ENCODE measurements at regions not wholly inside any gene's neighbourhood (a gene's known extent, or its start where the extent isn't known, plus 50 kb on each side); places are given as distances from the start of the nearest gene placed in this dataset.

DNA sequence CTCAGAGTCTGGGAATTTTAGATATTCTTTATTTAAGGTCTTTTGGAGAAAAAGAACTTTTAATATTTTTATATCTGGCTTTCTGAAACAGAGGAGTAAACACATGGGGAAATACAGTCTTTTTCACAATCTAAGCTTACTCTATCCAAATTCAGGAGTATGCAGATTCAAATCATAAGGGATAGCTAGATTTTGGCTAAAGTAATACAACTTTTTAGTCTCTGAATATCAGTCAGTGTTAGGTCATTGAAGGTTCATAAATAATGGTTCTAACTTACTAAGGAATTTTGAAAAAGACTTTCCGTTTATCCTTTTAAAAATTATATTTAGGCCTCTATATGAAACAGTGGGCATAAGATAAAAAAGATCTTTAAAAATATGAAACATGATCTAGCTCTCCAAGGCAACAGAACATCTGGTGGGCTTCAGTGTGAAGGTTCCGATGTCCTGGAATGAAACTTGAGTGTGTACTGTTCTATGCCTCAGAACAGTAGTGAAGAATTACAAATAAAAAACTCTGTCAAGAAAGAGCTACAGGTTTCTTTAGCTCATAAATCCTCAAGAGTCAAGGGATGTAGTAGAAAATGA, 165.2 kb upstream of the PDGFD start:
- DNase-seq (ENCODE audit: low spot score): no peak
- intact Hi-C loops (cut with DNase I): no loop called here

DNA sequence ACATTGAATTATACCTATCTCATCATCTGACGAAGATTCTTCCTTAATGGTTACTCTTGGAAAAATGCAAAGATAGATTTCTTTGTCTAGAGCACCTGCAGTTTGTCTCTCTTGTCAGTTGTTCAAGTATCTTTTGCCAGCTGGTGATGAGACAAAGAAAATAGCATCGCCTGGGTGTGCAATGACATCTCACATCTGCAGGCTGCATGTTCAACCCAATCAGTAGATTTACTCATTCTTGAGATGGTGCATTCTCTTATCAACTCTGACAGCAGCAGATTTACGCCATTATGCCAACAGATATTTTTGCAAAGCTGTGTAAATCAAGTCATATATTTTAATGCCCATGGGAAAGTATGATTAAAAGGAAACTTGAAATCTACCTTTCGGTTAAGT, 164.6 kb upstream of the PDGFD start:
- DNase-seq (ENCODE audit: low spot score): no peak
- intact Hi-C loops (cut with DNase I): no loop called here

DNA sequence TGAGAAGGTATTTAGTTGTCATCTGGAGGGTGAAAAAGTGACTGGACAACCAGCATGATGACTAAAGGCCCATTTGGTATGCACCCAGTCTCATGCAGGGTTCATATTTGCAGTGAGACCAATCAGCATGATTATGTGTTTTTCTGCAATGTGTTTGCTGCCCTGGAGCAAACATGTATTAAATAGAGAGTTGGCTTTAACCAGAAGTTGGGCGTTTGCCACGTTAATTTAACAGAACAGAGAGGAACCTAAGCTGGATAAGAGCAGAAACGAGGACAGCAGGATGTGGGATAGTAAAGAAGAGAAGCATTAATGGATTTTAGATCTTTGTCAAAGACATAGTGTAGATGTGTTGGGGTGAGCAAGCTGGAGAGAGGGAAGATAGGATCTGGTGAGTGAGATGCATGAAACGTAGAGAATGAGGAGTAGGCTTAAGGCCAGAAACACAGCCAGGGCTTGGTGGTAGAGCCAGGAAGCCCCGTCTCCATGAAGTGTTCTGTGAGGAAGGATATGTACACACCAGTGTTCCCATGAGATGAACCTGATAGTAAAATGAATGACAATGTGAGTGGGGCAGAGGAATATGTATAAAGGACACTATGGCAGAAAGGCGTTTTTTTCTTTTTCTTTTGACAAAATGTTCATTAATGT, 164.0 kb upstream of the PDGFD start:
- intact Hi-C loops (cut with DNase I): no loop called here

DNA sequence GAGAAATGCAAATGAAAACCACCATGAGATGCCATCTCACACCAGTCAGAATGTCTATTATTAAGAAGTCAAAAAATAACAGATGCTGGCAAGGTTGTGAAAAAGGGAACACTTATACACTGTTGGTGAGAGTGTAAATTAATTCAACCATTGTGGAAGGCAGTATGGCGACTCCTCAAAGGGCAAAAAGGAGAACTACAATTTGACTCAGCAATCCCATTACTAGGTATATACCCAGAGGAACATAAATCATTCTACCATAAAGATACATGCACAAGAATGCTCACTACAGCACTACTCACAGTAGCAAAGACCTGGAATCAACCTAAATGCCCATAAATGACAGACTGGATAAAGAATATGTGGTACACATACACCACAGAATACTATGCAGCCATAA, 161.1 kb upstream of the PDGFD start:
- intact Hi-C loops (cut with DNase I): no loop called here
- DNase-seq (ENCODE audit: low spot score): no peak

More for the DNA sequence above, 164.0 kb upstream of the PDGFD start:
- DNase-seq (ENCODE audit: low spot score): no peak

DNA sequence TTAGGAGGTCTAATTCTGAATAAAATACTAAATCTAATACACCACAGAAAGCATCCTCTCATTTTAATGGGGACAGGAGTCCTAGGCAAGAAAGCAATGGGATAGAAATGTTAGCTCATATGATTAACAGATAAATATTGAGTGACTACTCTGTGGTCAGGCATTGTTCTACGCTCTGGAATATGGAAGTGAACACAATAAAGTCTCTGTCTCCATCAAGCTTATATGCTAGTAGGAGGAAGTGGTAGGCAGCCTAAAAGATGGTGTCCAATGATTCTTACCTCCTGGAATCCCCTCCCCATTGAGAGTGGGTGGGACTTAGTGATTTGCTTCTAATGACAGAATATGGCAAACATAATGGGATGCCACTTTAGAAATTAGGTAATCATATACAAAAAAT, 160.3 kb upstream of the PDGFD start:
- intact Hi-C loops (cut with DNase I): no loop called here
- no peak for DNase-seq (ENCODE audit: low spot score)

DNA sequence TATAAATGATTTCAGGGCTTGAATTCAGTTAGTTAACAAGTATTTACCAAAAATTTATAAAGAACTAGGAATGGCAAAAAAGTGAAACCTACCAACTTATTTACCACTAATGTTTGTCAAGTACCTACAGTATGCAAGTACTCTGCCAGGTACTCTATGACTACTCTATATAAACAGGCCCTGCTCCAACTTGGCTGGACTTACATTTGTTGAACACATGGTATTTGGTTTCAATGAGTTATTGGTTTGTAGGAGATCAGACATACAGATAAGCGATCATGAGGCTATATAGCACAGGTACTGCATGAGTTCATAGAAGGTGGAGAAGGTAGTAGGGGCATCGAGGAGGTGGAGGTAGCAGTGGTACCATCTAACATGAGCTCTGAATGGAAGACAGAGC, 159.9 kb upstream of the PDGFD start:
- no peak for DNase-seq (ENCODE audit: low spot score)
- intact Hi-C loops (cut with DNase I): no loop called here

DNA sequence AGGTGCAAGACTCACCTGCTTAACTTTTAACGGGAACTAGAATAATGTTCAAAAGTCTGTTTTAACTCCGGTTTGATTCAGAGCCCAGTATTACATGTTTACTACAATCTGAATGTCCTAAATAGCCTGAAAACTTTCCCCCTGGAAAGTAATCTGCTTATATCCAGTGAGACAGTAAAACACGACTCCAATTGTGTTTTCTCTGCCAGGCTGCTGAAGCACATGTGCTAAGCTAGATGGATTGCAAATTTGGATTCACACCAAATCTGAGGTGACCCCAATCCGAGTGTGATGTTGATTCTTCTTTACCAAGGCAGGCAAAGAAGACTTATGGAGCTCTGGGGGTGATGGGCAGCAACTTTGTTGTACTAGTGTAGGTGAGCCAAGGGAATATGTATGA, 158.7 kb upstream of the PDGFD start:
- intact Hi-C loops (cut with DNase I): no loop called here
- no peak for DNase-seq (ENCODE audit: low spot score)

DNA sequence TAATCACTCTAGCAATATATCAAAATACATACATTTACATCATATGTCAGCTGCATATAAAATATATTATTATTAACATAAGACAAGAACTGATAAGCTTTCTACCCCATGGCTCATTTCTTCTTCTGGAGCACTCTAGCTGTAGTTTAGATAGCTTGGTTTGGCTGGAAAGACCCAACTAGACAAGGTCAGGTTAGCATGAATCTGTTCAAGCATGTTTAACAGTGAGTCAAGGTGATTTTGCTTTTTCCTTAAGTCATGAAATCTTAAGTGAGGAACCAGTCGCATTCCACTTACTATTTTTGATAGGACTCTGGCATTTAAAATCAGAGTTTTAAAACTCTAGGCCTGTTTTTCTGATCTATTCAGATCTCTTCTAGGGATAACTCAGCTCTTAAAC, 157.0 kb upstream of the PDGFD start:
- no peak for DNase-seq (ENCODE audit: low spot score)
- intact Hi-C loops (cut with DNase I): no loop called here

DNA sequence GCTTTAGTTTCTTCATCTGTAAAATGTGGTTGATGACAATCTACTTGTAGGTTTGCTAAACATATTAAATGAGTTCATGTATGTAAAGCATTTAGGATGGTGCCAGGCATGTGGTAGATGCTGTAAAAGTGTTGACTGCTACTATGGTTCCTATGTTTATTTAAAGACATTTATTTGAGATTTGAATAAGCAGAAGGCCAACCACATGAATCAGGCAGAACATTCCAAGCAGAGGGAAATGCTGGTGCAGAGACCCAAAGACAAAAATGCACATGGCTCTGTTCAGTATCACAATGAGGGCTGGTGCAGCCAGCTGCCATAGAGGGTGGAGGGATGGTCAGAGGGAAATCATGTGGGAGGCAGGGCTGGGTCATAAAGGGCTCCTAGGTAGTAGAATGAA, 156.2 kb upstream of the PDGFD start:
- no peak for DNase-seq (ENCODE audit: low spot score)
- intact Hi-C loops (cut with DNase I): no loop called here

DNA sequence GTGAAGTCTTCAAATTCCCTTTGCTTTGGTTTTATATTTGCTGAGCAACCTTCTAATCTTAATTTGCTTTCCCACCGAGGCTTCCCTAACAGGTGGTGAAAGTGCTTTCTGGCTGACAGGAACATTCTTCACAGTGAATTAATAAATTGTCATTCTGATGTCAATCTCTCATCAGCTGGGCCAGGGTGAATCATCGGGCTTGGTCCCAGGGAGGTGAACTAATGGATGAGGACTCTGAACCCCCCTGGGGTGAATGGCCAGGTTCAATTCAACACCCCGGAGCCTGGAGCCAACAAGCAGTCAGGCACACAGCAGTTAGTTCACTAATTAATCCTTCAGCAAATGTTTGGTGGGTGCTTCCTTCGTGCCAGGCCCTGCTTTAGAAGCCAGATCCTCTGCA, 155.4 kb upstream of the PDGFD start:
- DNase-seq (ENCODE audit: low spot score): no peak
- intact Hi-C loops (cut with DNase I): no loop called here

DNA sequence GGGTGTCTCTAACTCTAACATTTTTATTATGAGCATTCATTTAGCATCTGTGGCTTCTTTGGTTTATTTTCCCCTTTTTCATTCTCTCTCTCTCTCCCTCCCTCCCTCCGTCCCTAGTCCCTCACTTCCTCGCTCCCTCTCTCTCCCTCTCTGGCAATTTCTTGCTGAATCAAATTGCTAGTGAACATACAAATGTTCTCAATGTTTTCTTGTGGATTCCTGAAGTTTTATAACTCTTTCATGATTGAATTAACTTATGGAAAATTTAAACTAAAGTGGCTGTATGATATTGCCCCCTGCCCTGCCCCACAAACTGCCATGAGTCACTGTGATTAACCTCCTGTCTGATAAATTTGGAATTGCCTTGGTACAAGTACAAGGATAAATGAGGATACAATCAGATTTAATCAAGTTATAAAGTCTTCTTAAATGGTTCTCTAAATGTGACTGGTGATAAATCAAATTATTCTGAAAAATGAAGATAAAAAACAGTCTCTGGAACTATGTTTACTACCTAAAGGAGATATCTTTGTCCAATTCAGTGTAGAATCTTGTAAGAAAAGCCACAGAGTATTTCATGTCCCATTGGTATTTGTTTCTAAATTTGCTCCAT, 143.0 kb upstream of the PDGFD start:
- intact Hi-C loops (cut with DNase I): no loop called here

DNA sequence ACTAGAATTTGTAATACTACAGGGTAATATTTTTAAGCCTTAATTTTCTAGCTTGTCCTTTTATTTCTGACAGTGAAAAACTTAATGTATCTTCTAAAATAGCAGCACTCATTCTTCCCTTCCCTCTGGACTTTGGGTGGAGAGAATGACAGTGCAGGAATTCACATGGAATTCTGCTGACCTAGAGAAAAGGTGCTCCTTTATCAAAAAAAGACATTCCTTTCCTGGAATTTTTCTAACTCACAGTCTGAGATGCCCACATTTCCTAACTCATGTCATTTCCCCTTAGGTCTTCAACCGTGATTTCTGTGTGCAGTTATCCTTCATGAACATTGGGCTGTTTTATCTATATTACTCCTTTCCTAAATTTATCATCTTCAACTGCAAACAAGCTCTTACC, 137.8 kb upstream of the PDGFD start:
- no peak for DNase-seq (ENCODE audit: low spot score)
- intact Hi-C loops (cut with DNase I): no loop called here

More for the DNA sequence above, 143.0 kb upstream of the PDGFD start:
- DNase-seq (ENCODE audit: low spot score): no peak

DNA sequence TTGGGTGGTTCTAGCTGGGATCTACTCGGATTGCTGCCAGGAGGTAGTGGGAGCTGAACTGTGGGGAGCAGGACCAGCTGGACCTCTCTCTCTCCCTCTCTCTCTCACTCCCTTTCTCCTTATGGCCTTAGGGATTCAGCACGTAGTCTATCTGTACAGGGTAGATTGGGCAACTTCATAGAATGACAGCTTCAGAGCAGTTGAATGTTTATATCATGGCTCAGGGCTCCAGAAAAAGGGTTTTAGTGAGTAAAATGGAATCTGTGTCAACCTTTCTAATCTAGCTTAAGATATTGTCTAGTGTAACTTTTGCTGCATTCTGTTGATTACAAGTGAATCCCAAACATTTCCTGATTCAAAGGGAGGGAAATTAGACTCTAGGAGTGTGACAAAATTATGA, 127.7 kb upstream of the PDGFD start:
- no peak for DNase-seq (ENCODE audit: low spot score)
- intact Hi-C loops (cut with DNase I): no loop called here

DNA sequence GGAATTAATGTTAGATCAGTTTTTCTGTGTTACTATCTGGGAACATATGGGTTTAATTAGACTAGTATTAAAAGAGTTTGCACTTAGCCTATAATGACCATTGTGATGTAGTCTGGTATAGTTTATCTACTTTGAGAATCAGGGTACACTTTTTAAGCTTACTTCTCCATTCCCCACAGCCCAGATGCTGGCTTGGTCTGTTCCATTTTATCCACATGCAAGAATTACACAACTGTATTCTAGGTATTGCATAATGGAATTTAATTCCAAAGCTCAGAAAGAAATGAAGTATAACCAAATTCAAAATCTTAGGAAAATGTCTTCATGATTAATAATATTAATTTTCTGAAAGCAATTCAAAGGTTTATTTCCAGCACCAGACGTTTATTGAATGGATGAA, 122.2 kb upstream of the PDGFD start:
- intact Hi-C loops (cut with DNase I): no loop called here
- DNase-seq (ENCODE audit: low spot score): no peak

DNA sequence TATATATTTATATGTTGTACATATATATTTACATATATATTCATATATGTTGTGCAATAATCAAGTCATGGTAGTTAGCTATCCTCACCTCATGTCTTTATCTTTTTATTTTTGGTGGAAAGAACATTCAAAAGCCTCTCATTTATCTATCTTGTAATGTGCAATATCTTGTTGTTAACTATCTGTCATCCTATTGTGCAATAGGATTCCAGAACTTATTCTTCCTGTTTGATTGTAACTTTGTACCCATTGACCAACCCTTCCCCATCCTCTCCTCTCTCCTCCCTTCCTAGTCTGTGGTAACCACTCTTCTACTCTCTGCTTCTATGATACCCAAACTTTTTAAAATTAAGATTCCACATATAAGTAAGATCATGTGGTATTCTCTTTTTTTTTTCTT, 115.6 kb upstream of the PDGFD start:
- DNase-seq (ENCODE audit: low spot score): no peak
- intact Hi-C loops (cut with DNase I): no loop called here

DNA sequence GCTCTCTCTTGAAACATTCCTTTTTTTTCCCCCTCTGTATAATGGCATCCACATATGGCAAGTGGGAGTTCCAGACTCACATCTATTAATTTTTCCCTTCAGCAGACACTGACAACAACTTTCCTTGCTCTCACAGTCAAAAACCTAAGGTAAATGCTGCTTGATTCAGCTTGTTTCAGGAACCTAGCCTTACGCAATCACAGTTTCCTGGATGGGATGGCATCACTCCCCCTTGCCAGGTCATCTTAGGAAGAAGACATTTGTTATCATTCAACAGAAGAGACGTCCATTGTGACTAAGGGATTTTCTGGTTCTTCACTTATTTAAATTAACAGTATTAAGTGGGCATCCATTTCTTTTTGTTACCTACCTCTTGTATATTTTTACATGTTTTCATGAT, 112.0 kb upstream of the PDGFD start:
- DNase-seq (ENCODE audit: low spot score): no peak
- intact Hi-C loops (cut with DNase I): no loop called here

DNA sequence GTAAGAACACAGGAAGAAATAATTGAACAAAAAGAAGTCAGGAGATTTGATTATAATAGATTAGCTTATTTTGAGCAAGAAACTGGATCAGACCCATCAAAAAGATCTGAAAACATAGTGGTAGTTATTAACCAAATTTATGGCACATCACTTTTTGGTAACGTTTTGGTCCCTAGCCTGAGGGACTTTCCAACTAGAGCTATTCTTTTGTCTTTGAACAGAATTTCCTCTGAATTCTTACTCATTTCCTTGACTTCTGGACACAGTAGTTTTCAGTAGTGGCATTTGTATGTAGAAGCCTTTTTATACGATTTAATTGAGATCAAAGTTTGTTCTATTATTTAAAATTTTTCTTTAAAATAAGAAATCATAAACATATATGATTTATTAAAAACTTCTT, 96.5 kb upstream of the PDGFD start:
- intact Hi-C loops (cut with DNase I): no loop called here
- no peak for DNase-seq (ENCODE audit: low spot score)

DNA sequence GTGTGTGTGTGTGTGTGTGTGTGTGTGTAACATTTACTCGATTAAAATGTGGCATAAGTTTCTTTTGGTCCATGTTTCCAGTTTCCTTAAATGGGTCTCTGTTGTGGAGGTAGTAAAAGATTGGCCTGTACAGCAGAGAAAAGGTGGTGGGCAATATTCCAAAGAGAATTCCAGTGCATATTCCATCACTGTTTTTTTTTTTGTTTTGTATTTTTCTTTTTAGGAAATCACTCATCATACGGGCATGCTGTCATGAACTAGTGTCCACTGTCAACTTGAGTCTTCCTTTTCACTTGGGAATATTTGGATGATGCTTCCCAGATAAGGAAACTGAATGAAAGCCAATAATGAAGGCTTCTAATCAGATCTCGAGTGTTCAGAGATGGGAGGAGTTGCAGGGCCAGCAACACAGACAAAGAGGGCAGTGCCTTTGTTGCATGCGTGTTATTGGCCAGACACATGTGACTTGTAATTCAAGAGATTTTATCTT, 95.2 kb upstream of the PDGFD start:
- intact Hi-C loops (cut with DNase I): no loop called here
- DNase-seq (ENCODE audit: low spot score): no peak

DNA sequence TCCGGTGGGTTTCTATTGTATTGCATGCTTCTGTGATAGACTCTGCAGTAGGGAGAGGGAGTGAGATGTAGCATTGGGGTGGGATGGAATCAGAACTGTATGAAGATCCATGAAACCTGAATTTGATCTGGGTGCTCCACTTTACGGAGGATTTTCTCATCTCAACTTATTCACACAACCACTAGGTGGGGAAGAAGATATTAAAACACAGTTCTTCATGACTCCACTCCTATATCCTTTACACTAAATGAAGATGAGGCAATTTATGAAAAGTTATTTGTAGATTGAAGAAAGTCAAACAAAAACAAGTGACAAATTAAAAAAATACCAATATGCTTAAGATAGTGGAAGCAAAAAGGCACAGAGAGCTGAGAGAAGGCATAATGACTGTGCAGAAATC, 92.6 kb upstream of the PDGFD start:
- no peak for DNase-seq (ENCODE audit: low spot score)
- intact Hi-C loops (cut with DNase I): no loop called here

DNA sequence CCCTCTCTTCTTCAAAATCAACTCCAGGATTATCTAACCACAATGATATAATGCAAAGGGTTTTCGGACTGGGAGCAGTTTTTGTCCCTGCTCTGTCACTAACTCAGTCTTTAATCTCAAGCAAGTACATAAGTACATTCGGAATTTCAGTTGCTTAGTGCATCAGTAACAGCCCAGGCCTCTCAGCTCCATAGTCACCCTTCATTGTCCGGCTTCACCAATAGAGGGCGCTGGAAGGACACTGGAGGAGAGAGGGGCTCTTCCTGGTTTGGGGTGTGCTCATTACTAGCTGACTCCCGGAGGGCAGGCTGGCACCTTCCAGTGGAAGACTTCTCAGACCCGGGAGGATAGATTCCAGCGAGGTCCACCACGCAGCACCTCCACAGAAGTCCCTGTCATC, 90.4 kb upstream of the PDGFD start:
- intact Hi-C loops (cut with DNase I): no loop called here
- no peak for DNase-seq (ENCODE audit: low spot score)

DNA sequence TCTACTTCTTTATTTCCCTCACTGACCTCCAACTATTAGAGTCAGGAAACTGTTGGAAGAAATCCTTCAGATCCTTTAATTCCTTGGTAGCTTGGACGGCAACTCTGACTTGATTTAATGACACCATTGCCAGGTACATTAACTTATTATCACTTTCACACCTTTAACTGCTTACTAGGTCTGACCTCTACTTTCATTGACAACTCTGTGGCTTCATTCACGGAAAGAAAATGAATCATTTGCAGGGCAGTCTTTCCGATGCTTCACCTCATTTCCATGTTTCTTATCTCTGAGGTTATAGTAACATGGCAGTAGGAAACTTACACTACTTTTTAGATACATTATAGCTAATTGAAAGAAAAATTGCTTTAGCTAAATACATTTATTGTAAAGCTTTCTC, 82.6 kb upstream of the PDGFD start:
- intact Hi-C loops (cut with DNase I): no loop called here
- no peak for DNase-seq (ENCODE audit: low spot score)
